OCI-LY1 (cell line): ENCODE measurements at regions not wholly inside any gene's neighbourhood (a gene's known extent, or its start where the extent isn't known, plus 50 kb on each side); places are given as distances from the start of the nearest gene placed in this dataset.

Experiments
- H2AFZ ChIP-seq: fragments of 200-600 bp; sonication (generic), shearing (Covaris generic); 2 replicates; pipeline ENCODE4 v1.6.0; 2014; ENCODE audit warnings: antibody characterized with exemption, mild to moderate bottlenecking, low read length
- H3F3A ChIP-seq: fragments of 200-600 bp; sonication (generic), shearing (Covaris generic); 2 replicates; pipeline ENCODE4 v1.6.0; 2014; ENCODE audit warnings: mild to moderate bottlenecking, antibody characterized with exemption, low read length, moderate library complexity; ENCODE audit not compliant: insufficient read depth
- H3K27ac ChIP-seq: fragments of 200-600 bp; sonication (generic); 2 replicates; pipeline ENCODE4 v1.5.1; 2014; ENCODE audit warnings: low read length, mixed run types, mild to moderate bottlenecking, low read depth; ENCODE audit not compliant: poor library complexity, severe bottlenecking
- H3K27me3 ChIP-seq: fragments of 200-600 bp; sonication (generic); 2 replicates; pipeline ENCODE4 v1.6.0; 2014; ENCODE audit warnings: antibody characterized with exemption, mild to moderate bottlenecking, low read length, moderate library complexity; ENCODE audit not compliant: insufficient read depth
- H3K36me3 ChIP-seq: fragments of 200-600 bp; sonication (generic); 2 replicates; pipeline ENCODE4 v1.6.1; 2014; ENCODE audit warnings: mild to moderate bottlenecking, antibody characterized with exemption, low read length, moderate library complexity, mixed read lengths; ENCODE audit not compliant: insufficient read depth
- H3K4me1 ChIP-seq: fragments of 200-600 bp; sonication (generic); 2 replicates; pipeline ENCODE4 v1.5.1; 2014; ENCODE audit warnings: mild to moderate bottlenecking, low read length, moderate library complexity; ENCODE audit not compliant: insufficient read depth, severe bottlenecking
- H3K4me2 ChIP-seq: fragments of 200-600 bp; sonication (generic), shearing (Covaris generic); 2 replicates; pipeline ENCODE4 v1.6.1; 2014; ENCODE audit warnings: low read length
- H3K4me3 ChIP-seq: fragments of 200-600 bp; sonication (generic); 2 replicates; pipeline ENCODE4 v1.5.1; 2014; ENCODE audit warnings: low read length, low read depth, mild to moderate bottlenecking, mixed read lengths; ENCODE audit not compliant: poor library complexity, severe bottlenecking
- H3K79me2 ChIP-seq: fragments of 200-600 bp; shearing (Covaris generic); 2 replicates; pipeline ENCODE4 v1.6.1; 2016; ENCODE audit warnings: mixed run types, low read length, mixed read lengths; ENCODE audit not compliant: insufficient read depth
- H3K9ac ChIP-seq: fragments of 200-600 bp; sonication (generic), shearing (Covaris generic); 2 replicates; pipeline ENCODE4 v1.6.1; 2014; ENCODE audit warnings: mild to moderate bottlenecking, low read length, mixed read lengths
- H3K9me2 ChIP-seq: fragments of 200-600 bp; sonication (generic), shearing (Covaris generic); 2 replicates; pipeline ENCODE4 v1.6.1; 2014; ENCODE audit warnings: low read depth, mild to moderate bottlenecking, low read length, mixed read lengths
- H3K9me3 ChIP-seq: fragments of 200-600 bp; shearing (Covaris generic); 2 replicates; pipeline ENCODE4 v1.6.1; 2014; ENCODE audit warnings: low read length, mixed read lengths
- H4K20me1 ChIP-seq: fragments of 200-600 bp; sonication (generic), shearing (Covaris generic); 2 replicates; pipeline ENCODE4 v1.6.0; 2016; ENCODE audit warnings: mild to moderate bottlenecking, low read length; ENCODE audit not compliant: insufficient read depth
- CTCF ChIP-seq: fragments of 200-600 bp; sonication (generic), shearing (Covaris generic); IDR thresholded peaks from 2 replicates; pipeline ENCODE4 v1.5.1; 2017; ENCODE audit warnings: mild to moderate bottlenecking, antibody characterized with exemption, low read length, moderate library complexity, mixed read lengths
- EZH2 ChIP-seq: fragments of 200-600 bp; sonication (generic), shearing (Covaris generic); IDR thresholded peaks from 2 replicates; pipeline ENCODE4 v1.8.0; 2017; ENCODE audit warnings: borderline replicate concordance, mixed run types, mild to moderate bottlenecking, antibody characterized with exemption, low read length, moderate library complexity, mixed read lengths

GRCh38 chr11:95711162-95711944, 78.2 kb downstream of the FAM76B start:
- Histone ChIP-seq H3K9ac (no peak overlapping the region), H3K27ac (no peak overlapping the region), H3K79me2 (no peaks in the 10 kb centered on the region), H3K36me3 (no peaks in the 10 kb centered on the region), H4K20me1 (no peaks in the 10 kb centered on the region), H3K27me3 (no peaks in the 10 kb centered on the region), H3K4me1 (no peaks in the 10 kb centered on the region), H3K9me3 (no peaks in the 10 kb centered on the region), H3F3A (no peaks in the 10 kb centered on the region), H3K4me3 (no peak overlapping the region), H3K9me2 (no peaks in the 10 kb centered on the region), H3K4me2 (no peak overlapping the region), H2AFZ (no peak overlapping the region)
- TF ChIP-seq CTCF (no peak), EZH2 (no peak)

GRCh38 chr11:95708681-95709080, 80.9 kb downstream of the FAM76B start:
- no peak overlapping the region for H3K4me2 ChIP-seq

GRCh38 chr11:95706974-95707387, 82.6 kb downstream of the FAM76B start:
- H3K9me3 ChIP-seq, result no peaks in the 10 kb centered on the region
- H3K4me3 ChIP-seq, result no peak overlapping the region
- TF ChIP-seq CTCF, result no peak
- TF ChIP-seq EZH2, result no peak
- no peak overlapping the region for H3K27ac ChIP-seq
- no peaks in the 10 kb centered on the region for H3K79me2 ChIP-seq
- no peaks in the 10 kb centered on the region for H3K36me3 ChIP-seq
- no peak overlapping the region for H3K9ac ChIP-seq
- no peaks in the 10 kb centered on the region for H3F3A ChIP-seq
- H3K9me2 ChIP-seq, result no peaks in the 10 kb centered on the region
- H2AFZ ChIP-seq, result no peak overlapping the region
- no peaks in the 10 kb centered on the region for H4K20me1 ChIP-seq
- no peak overlapping the region for H3K4me2 ChIP-seq
- no peaks in the 10 kb centered on the region for H3K4me1 ChIP-seq
- no peaks in the 10 kb centered on the region for H3K27me3 ChIP-seq

More at GRCh38 chr11:95708681-95709080, 80.9 kb downstream of the FAM76B start:
- Histone ChIP-seq H3K9me3 (no peaks in the 10 kb centered on the region), H3K27ac (no peak overlapping the region), H2AFZ (no peak overlapping the region), H3K4me1 (no peaks in the 10 kb centered on the region), H3K4me3 (no peak overlapping the region), H3K36me3 (no peaks in the 10 kb centered on the region), H3F3A (no peaks in the 10 kb centered on the region), H4K20me1 (no peaks in the 10 kb centered on the region), H3K9ac (no peak overlapping the region), H3K27me3 (no peaks in the 10 kb centered on the region), H3K79me2 (no peaks in the 10 kb centered on the region), H3K9me2 (no peaks in the 10 kb centered on the region)
- no peak for TF ChIP-seq CTCF
- TF ChIP-seq EZH2, result no peak
